GM23248 (cell line): ENCODE measurements at regions not wholly inside any gene's neighbourhood (a gene's known extent, or its start where the extent isn't known, plus 50 kb on each side); places are given as distances from the start of the nearest gene placed in this dataset.

ENCODE experiments used
- DNase-seq: peaks from one replicate; pipeline ENCODE4 v3.0.0-alpha.2; 2015
- H2AFZ ChIP-seq: fragments of 200-600 bp; sonication (generic); 2 replicates; pipeline ENCODE4 v1.6.1; 2016; ENCODE audit warnings: antibody characterized with exemption
- H3F3A ChIP-seq: fragments of 200-600 bp; sonication (generic); 2 replicates; pipeline ENCODE4 v1.6.1; 2016; ENCODE audit warnings: mild to moderate bottlenecking, antibody characterized with exemption, mixed run types; ENCODE audit not compliant: insufficient read depth
- H3K27ac ChIP-seq: fragments of 200-600 bp; sonication (generic); 2 replicates; pipeline ENCODE4 v1.5.1; 2016; ENCODE audit warnings: mild to moderate bottlenecking
- H3K27me3 ChIP-seq: fragments of 200-600 bp; sonication (generic); replicated peaks from 2 replicates; pipeline ENCODE4 v1.6.1; 2016; ENCODE audit warnings: mild to moderate bottlenecking; ENCODE audit not compliant: insufficient read depth
- H3K36me3 ChIP-seq: fragments of 200-600 bp; sonication (generic); 2 replicates; pipeline ENCODE4 v1.6.1; 2016; ENCODE audit warnings: low read depth, mild to moderate bottlenecking
- H3K4me1 ChIP-seq: fragments of 200-600 bp; sonication (generic); 2 replicates; pipeline ENCODE4 v1.6.1; 2016; ENCODE audit warnings: mild to moderate bottlenecking; ENCODE audit not compliant: insufficient read depth
- H3K4me2 ChIP-seq: fragments of 200-600 bp; sonication (generic); one replicate; pipeline ENCODE4 v1.6.1; 2016; ENCODE audit warnings: mild to moderate bottlenecking; ENCODE audit not compliant: unreplicated experiment
- H3K4me3 ChIP-seq: fragments of 200-600 bp; sonication (generic); 2 replicates; pipeline ENCODE4 v1.5.1; 2016; ENCODE audit warnings: mild to moderate bottlenecking
- H3K79me2 ChIP-seq: fragments of 200-600 bp; sonication (generic); 2 replicates; pipeline ENCODE4 v1.6.1; 2016; ENCODE audit warnings: mild to moderate bottlenecking; ENCODE audit not compliant: insufficient read depth
- H3K9ac ChIP-seq: fragments of 200-600 bp; sonication (generic); 2 replicates; pipeline ENCODE4 v1.6.1; 2016; ENCODE audit warnings: mild to moderate bottlenecking
- H3K9me2 ChIP-seq: fragments of 200-600 bp; sonication (generic); 2 replicates; pipeline ENCODE4 v1.6.1; 2016; ENCODE audit warnings: mixed run types, mild to moderate bottlenecking, moderate library complexity; ENCODE audit not compliant: insufficient read depth
- H3K9me3 ChIP-seq: fragments of 200-600 bp; sonication (generic); one replicate; pipeline ENCODE4 v1.6.1; 2017; ENCODE audit warnings: low read depth
- H4K20me1 ChIP-seq: fragments of 200-600 bp; sonication (generic); 2 replicates; pipeline ENCODE4 v1.6.0; 2016; ENCODE audit not compliant: insufficient read depth
- EZH2 ChIP-seq: fragments of 200-600 bp; sonication (generic); IDR thresholded peaks from 2 replicates; pipeline ENCODE4 v1.6.1; 2018; ENCODE audit warnings: antibody characterized with exemption, mild to moderate bottlenecking; ENCODE audit not compliant: insufficient read depth, poor library complexity, severe bottlenecking
- EZH2phosphoT487 ChIP-seq: fragments of 200-600 bp; sonication (generic); IDR thresholded peaks from 2 replicates; pipeline ENCODE4 v1.6.1; 2018; ENCODE audit warnings: antibody characterized with exemption, moderate library complexity, mild to moderate bottlenecking, low read depth; ENCODE audit not compliant: insufficient read depth
- WGBS, 2 experiments: methylation state at CpG; one replicate each; pipeline ENCODE4 v1.1.6; 2015 to 2017; ENCODE audit warnings: low lambda C conversion rate in 2 of 2, low coverage in 1 of 2; ENCODE audit errors: missing lambda C conversion rate in 2 of 2; 5-methylcytosine and 5-hydroxymethylcytosine counted together
- in situ Hi-C: fragments of 300-500 bp; cut with MboI; formaldehyde crosslinking; loops from 2 replicates; pipeline ENCODE4 v1.15.0; 2020

GRCh38 chr9:118426772-118427171 is 722.6 kb downstream of the TLR4 start:
- in situ Hi-C loops = no loop called here
- Histone ChIP-seq H3K4me3 (no peak overlapping the region), H3K9me3 (no peaks in the 10 kb centered on the region), H3F3A (no peaks in the 10 kb centered on the region), H4K20me1 (no peaks in the 10 kb centered on the region), H3K4me1 (no peaks in the 10 kb centered on the region), H2AFZ (no peak overlapping the region), H3K27me3 (no peaks in the 10 kb centered on the region), H3K9ac (no peak overlapping the region), H3K36me3 (no peaks in the 10 kb centered on the region), H3K4me2 (no peak overlapping the region), H3K79me2 (no peaks in the 10 kb centered on the region), H3K9me2 (no peaks in the 10 kb centered on the region), H3K27ac (no peak overlapping the region)
- no peak for DNase-seq
- WGBS, 2 experiments = 9 to 10% methylated on average over 1 of the region's 1 CpG
- no peak for TF ChIP-seq EZH2phosphoT487
- TF ChIP-seq EZH2 = no peak

DNA sequence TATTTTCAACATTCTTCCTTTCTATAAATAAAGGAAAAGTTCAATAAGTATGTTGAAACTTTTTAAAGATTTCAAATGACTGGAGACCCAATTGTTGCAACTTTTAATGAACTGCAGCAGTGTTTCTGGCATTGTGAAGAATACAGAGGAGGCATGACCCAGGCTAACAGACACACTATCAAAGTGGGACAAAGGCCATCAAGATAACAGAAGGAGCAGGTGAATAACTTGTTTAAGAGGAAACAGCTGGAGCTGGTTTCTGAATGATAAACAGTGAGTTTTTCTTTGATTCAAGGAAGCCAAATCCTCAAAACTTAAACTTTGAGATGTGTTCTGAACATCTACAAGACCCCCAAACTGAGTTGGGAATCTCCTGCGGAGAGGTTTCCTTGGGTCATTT is 734.6 kb downstream of the TLR4 start:
- Histone ChIP-seq H3K79me2 (no peaks in the 10 kb centered on the region), H2AFZ (no peak overlapping the region), H3K9me3 (no peaks in the 10 kb centered on the region), H3K4me2 (no peak overlapping the region), H3K27ac (no peak overlapping the region), H3K36me3 (no peaks in the 10 kb centered on the region), H3K9ac (no peak overlapping the region), H3K4me3 (no peak overlapping the region), H3K4me1 (no peaks in the 10 kb centered on the region), H3K9me2 (no peaks in the 10 kb centered on the region), H3F3A (no peaks in the 10 kb centered on the region), H4K20me1 (no peaks in the 10 kb centered on the region), H3K27me3 (no peaks in the 10 kb centered on the region)
- TF ChIP-seq EZH2phosphoT487 (no peak), EZH2 (no peak)
- in situ Hi-C loops = no loop called here
- DNase-seq = no peak
- WGBS, 2 experiments = 26 to 40% methylated on average over 1 of the region's 1 CpG

GRCh38 chr9:118439441-118439840 is 735.2 kb downstream of the TLR4 start:
- no peaks in the 10 kb centered on the region for H3F3A ChIP-seq
- H4K20me1 ChIP-seq = no peaks in the 10 kb centered on the region
- in situ Hi-C loops = no loop called here
- no peaks in the 10 kb centered on the region for H3K36me3 ChIP-seq
- no peaks in the 10 kb centered on the region for H3K9me3 ChIP-seq
- 9 to 13% methylated on average over 4 of the region's 4 CpGs for WGBS, 2 experiments
- DNase-seq = no peak
- H3K9ac ChIP-seq = no peak overlapping the region
- no peaks in the 10 kb centered on the region for H3K9me2 ChIP-seq
- no peaks in the 10 kb centered on the region for H3K4me1 ChIP-seq
- H3K4me2 ChIP-seq = no peak overlapping the region
- H3K4me3 ChIP-seq = no peak overlapping the region
- H3K27ac ChIP-seq = no peak overlapping the region
- H3K79me2 ChIP-seq = no peaks in the 10 kb centered on the region
- H2AFZ ChIP-seq = no peak overlapping the region
- TF ChIP-seq EZH2phosphoT487 (no peak), EZH2 (no peak)
- H3K27me3 ChIP-seq = no peaks in the 10 kb centered on the region

DNA sequence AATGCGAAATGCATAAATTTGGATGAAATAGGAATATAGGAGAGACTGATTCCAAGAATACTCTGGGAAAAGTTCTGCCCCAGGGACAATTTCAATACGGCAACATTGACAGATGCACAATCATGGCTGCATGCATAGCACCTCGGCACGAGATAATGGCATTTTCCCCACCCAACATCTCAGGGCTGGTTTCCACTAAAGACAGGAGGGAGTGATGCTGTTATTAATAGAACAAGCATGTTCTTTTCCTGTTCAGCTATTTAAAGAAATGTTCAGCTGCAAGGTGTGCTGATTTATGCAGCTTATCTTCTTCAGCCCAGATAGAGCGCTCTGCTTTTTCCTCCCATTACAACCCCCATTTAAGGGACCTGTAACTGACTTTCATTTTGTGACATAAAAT is 740.2 kb downstream of the TLR4 start:
- no peak overlapping the region for H2AFZ ChIP-seq
- in situ Hi-C loops = no loop called here
- no peaks in the 10 kb centered on the region for H3F3A ChIP-seq
- no peaks in the 10 kb centered on the region for H3K27me3 ChIP-seq
- H3K36me3 ChIP-seq = no peaks in the 10 kb centered on the region
- H4K20me1 ChIP-seq = no peaks in the 10 kb centered on the region
- no peak overlapping the region for H3K4me3 ChIP-seq
- no peak for TF ChIP-seq EZH2
- no peak for TF ChIP-seq EZH2phosphoT487
- no peak overlapping the region for H3K4me2 ChIP-seq
- WGBS, 2 experiments = 17 to 37% methylated on average over 5 of the region's 5 CpGs
- no peaks in the 10 kb centered on the region for H3K4me1 ChIP-seq
- H3K9me3 ChIP-seq = no peaks in the 10 kb centered on the region
- H3K79me2 ChIP-seq = no peaks in the 10 kb centered on the region
- no peak overlapping the region for H3K27ac ChIP-seq
- no peak for DNase-seq
- no peaks in the 10 kb centered on the region for H3K9me2 ChIP-seq
- no peak overlapping the region for H3K9ac ChIP-seq
